SK-N-MC (cell line): ENCODE measurements at regions not wholly inside any gene's neighbourhood (a gene's known extent, or its start where the extent isn't known, plus 50 kb on each side); places are given as distances from the start of the nearest gene placed in this dataset.

Experiments
- DNase-seq: peaks from one replicate; pipeline ENCODE4 v3.0.0-alpha.2; 2011; ENCODE audit warnings: low read depth, low spot score
- H3K27ac ChIP-seq: fragments of 200-600 bp; sonication (generic); 2 replicates; pipeline ENCODE4 v1.5.1; 2016; ENCODE audit warnings: mixed run types
- H3K36me3 ChIP-seq: fragments of 200-600 bp; sonication (generic); 2 replicates; pipeline ENCODE4 v1.6.1; 2017; ENCODE audit warnings: antibody characterized with exemption, low read length, mixed read lengths; ENCODE audit not compliant: insufficient read depth
- H3K4me3 ChIP-seq: fragments of 200-600 bp; sonication (generic); 2 replicates; pipeline ENCODE4 v1.5.1; 2016
- H3K9ac ChIP-seq: fragments of 200-600 bp; sonication (generic); 2 replicates; pipeline ENCODE4 v1.8.0; 2017; ENCODE audit warnings: mixed run types, mixed read lengths; ENCODE audit not compliant: insufficient read length
- H3K9me3 ChIP-seq: fragments of 200-600 bp; sonication (generic); 2 replicates; pipeline ENCODE4 v1.6.1; 2017; ENCODE audit warnings: low read depth, mild to moderate bottlenecking, antibody characterized with exemption, low read length, moderate library complexity, mixed read lengths
- EZH2 ChIP-seq: fragments of 200-600 bp; sonication (generic); IDR thresholded peaks from one replicate; pipeline ENCODE4 v1.6.1; 2017; ENCODE audit warnings: antibody characterized with exemption
- FOXP2 ChIP-seq: optimal IDR thresholded peaks from 2 replicates; pipeline ENCODE3; 2011; ENCODE audit warnings: mild to moderate bottlenecking, moderate library complexity; ENCODE audit not compliant: insufficient read depth; ENCODE audit errors: extremely low read length, control extremely low read depth
- POLR2AphosphoS5 ChIP-seq: IDR thresholded peaks from 2 replicates; pipeline ENCODE4 v1.6.1; 2012; ENCODE audit warnings: mild to moderate bottlenecking, low read depth, low read length, borderline replicate concordance

DNA sequence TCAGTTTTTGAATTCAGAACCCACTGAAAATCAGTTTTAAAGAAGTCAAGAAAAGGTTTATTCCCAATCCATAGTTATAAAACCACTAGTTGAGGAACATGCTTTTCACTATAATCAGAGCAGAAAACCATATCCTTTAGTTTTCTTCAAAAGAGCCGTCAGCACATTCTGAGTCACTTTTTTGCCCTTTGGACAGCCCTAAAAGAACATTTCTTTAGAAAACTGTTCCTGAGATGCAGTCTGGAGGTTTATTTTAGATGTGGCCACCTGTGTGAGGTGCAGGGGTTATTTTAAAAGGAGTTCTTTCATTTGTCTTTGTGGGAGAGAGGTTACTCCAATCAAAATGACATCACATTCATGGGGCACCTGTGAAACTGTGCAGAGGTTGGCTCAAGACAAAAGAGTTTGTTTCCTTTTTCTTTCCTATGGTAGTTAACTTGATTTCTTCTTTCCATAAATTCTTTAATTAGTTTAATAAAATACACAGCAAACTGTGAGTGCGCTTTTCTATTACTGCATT is 221.6 kb upstream of the RPS23 start:
- no peak overlapping the region for H3K4me3 ChIP-seq

DNA sequence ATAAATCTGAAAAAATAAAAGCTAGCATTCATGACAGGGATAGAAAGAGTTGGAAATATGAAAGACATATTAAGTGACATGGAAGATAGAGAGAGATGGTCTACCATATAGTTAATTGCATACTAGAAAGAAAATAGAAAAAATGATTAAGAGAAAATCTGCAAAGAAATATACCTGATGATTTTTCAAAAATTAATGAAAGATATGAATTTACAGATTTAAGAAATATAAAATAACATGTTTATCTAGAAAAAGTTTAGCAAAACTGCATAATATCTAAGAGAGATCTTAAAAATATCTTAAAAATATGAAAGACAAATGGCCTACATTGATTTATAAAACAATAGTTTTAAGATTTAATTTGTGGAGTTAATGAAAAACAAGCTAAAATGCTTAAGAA is 219.1 kb upstream of the RPS23 start:
- Histone ChIP-seq H3K9ac (no peak overlapping the region), H3K27ac (no peak overlapping the region), H3K4me3 (no peak overlapping the region), H3K9me3 (no peaks in the 10 kb centered on the region), H3K36me3 (no peaks in the 10 kb centered on the region)
- no peak for DNase-seq
- TF ChIP-seq POLR2AphosphoS5: no peak
- no peak for TF ChIP-seq FOXP2
- TF ChIP-seq EZH2: no peak

More for the DNA sequence above, 221.6 kb upstream of the RPS23 start:
- H3K36me3 ChIP-seq: no peaks in the 10 kb centered on the region
- no peak overlapping the region for H3K9ac ChIP-seq
- no peak overlapping the region for H3K27ac ChIP-seq
- no peak for DNase-seq
- H3K9me3 ChIP-seq: no peaks in the 10 kb centered on the region
- no peak for TF ChIP-seq POLR2AphosphoS5
- no peak for TF ChIP-seq EZH2
- no peak for TF ChIP-seq FOXP2

DNA sequence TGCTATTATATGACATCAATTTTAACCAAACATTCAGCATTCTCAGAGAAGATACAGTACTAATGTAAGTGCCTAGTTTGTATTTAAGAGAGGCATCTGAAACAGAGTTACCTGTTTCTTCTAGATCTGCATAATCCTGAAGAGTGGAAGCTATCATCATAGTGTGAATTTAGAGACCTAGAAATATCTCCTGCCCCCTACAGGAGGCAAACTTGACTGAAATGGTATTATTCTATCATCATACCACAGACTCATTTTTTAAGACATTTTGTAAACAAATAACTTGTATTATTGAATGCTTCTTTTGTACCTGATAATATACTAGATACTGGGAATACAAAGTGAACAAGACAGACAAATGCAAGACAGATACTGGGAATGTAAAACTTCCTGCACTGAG is 216.8 kb upstream of the RPS23 start:
- Histone ChIP-seq H3K36me3 (no peaks in the 10 kb centered on the region), H3K4me3 (no peak overlapping the region), H3K27ac (no peak overlapping the region), H3K9ac (no peak overlapping the region), H3K9me3 (no peaks in the 10 kb centered on the region)
- no peak for DNase-seq
- TF ChIP-seq EZH2 (no peak), FOXP2 (no peak), POLR2AphosphoS5 (no peak)

DNA sequence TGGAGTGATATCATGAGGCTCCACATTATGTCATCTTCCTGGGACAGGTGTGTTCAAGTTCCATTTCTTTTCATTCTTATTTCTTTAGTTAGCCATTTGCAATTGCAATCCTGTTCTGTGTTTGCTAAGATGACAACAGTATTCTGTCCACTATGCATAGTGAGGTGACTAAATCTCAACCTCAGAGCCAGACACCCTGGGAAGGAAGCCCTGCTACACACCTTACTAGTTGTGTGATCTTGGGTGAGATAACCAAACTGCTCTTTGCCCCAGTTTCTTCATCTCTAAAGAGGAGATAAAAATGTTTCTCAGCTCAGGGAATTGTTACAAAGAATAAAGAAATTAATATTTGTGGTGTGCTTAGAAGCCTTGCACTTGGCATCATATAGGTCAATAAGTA is 215.1 kb upstream of the RPS23 start:
- no peak for TF ChIP-seq EZH2
- TF ChIP-seq POLR2AphosphoS5: no peak
- TF ChIP-seq FOXP2: no peak
- Histone ChIP-seq H3K9me3 (no peaks in the 10 kb centered on the region), H3K27ac (no peak overlapping the region), H3K36me3 (no peaks in the 10 kb centered on the region), H3K9ac (no peak overlapping the region), H3K4me3 (no peak overlapping the region)
- no peak for DNase-seq

DNA sequence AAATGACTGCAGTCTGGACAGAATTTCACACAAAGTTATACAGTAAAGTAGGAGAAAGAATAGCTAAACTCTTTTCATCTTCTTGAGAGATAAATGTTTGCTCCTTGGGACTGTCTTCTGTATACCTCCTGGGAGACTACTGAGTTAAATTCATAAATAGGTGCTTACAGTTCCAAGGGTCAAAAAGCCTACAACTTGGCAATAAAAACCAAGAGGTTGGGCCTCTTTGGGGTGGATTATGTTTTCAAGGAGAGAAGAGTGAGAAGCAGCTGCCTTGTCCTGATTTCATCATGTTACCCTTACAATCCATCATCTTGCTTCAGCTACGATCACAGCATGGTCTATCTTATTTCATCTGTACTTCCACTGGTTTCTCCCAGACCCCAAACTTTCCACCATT is 213.2 kb upstream of the RPS23 start:
- Histone ChIP-seq H3K36me3 (no peaks in the 10 kb centered on the region), H3K9ac (no peak overlapping the region), H3K4me3 (no peak overlapping the region), H3K27ac (no peak overlapping the region), H3K9me3 (no peaks in the 10 kb centered on the region)
- no peak for DNase-seq
- TF ChIP-seq FOXP2: no peak
- TF ChIP-seq POLR2AphosphoS5: no peak
- no peak for TF ChIP-seq EZH2

DNA sequence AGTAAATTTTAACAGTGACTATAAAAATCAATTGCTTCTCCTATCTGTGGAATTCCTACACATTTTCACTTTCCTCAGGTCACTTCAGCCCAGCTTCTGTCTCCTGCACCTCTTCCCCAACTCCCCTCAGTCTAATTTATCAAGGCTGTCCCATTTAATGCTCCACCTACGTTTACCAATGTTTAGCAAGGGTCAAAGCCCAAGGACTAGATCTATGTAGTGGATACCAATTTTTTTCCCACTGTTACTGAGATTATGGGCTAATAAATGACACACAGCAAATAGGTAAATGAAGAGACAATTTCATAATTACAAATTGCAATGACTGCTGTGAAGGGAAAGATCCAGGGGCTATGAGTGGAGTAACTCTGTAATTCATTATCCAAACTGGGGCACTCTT is 211.5 kb upstream of the RPS23 start:
- Histone ChIP-seq H3K4me3 (no peak overlapping the region), H3K36me3 (no peaks in the 10 kb centered on the region), H3K27ac (no peak overlapping the region), H3K9ac (no peak overlapping the region), H3K9me3 (no peaks in the 10 kb centered on the region)
- TF ChIP-seq FOXP2 (no peak), POLR2AphosphoS5 (no peak), EZH2 (no peak)
- no peak for DNase-seq

DNA sequence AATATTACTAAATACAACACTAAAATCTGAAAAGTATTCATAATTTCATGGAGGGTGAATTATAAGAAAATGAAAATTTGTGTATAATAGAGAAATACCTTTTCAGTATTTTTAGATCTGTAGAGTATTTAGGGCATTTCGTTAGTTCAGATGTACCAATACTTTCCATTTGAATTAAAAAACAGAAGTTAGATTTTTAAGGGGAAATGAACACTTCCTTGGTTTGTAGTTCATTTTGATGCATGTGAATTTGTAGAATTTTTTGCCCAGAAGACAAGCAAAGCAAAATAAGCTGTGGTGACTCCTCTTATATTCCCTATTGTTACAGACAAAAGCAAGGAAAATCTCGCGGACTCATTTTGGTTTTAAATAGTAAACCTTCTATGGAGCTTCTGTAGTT is 209.0 kb upstream of the RPS23 start:
- H3K9ac ChIP-seq: no peak overlapping the region
- no peaks in the 10 kb centered on the region for H3K9me3 ChIP-seq
- H3K4me3 ChIP-seq: no peak overlapping the region
- H3K36me3 ChIP-seq: no peaks in the 10 kb centered on the region
- TF ChIP-seq POLR2AphosphoS5 (no peak), EZH2 (no peak), FOXP2 (no peak)
- DNase-seq: no peak
- no peak overlapping the region for H3K27ac ChIP-seq

DNA sequence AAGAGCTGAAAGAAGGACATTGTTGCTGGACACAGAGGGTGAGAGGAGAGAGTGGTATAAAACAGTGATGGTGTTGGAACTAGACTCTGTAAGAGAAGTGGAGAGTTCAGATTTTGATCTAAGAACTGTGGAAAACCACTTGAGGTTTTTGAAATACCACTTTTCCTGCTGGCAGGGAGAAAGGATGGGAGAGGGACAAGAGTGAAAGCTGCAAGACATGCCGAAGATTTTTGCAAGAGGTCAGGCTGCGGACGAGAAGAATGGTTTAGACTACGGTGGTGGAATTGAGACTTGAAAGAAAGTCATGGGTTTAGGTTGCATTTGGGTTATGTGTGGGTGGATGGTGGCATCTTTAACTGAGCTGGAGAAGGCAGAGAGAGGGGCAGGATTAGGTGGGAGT is 202.2 kb upstream of the RPS23 start:
- Histone ChIP-seq H3K36me3 (no peaks in the 10 kb centered on the region), H3K9me3 (no peaks in the 10 kb centered on the region), H3K4me3 (no peak overlapping the region), H3K9ac (no peak overlapping the region), H3K27ac (no peak overlapping the region)
- DNase-seq: no peak
- TF ChIP-seq FOXP2: no peak
- TF ChIP-seq POLR2AphosphoS5: no peak
- no peak for TF ChIP-seq EZH2

DNA sequence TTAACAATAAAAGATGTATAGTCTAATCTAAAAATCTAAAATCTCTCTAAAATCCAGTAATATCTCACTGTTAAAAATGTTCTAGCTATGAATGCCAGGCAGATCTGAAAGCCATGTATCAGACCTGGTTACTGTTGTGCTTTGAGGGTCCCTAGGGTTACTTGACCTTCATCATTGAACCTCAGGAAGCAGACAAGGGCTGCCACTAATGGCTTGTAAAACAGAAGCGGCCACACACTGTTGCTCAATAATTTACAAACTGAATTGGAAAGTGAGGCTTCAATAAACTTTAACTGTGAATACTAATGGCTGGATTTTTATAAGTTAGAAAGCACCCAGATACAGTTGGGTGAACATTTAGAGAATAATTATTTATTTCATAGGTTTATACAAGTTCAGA is 198.0 kb upstream of the RPS23 start:
- Histone ChIP-seq H3K9me3 (no peaks in the 10 kb centered on the region), H3K27ac (no peak overlapping the region), H3K4me3 (no peak overlapping the region), H3K9ac (no peak overlapping the region), H3K36me3 (no peaks in the 10 kb centered on the region)
- DNase-seq: no peak
- TF ChIP-seq EZH2: no peak
- no peak for TF ChIP-seq FOXP2
- no peak for TF ChIP-seq POLR2AphosphoS5

DNA sequence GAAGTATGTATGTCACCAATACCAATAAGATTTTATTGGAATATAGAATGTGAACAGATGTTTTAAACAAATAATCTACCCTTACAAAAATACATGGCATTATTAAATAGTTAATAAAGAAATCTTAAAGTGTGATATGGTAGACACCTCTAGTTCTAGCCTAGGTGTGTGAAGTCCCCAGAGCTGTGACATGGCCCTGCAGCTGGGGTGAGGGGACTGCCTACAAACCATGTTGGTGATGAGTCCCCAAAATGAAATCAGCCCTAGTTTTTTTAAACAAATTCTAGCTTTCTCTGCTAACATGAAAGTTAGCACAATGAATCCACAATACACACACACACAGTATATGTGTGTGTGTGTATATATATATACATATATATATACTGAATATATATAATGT is 195.1 kb upstream of the RPS23 start:
- no peaks in the 10 kb centered on the region for H3K36me3 ChIP-seq
- H3K4me3 ChIP-seq: no peak overlapping the region
- TF ChIP-seq FOXP2 (no peak), POLR2AphosphoS5 (no peak), EZH2 (no peak)
- no peaks in the 10 kb centered on the region for H3K9me3 ChIP-seq
- no peak overlapping the region for H3K9ac ChIP-seq
- no peak overlapping the region for H3K27ac ChIP-seq
- DNase-seq: no peak
